Lower leg skin (tissue), 4 donors: ENCODE measurements at regions not wholly inside any gene's neighbourhood (a gene's known extent, or its start where the extent isn't known, plus 50 kb on each side); places are given as distances from the start of the nearest gene placed in this dataset.

Experiments used
- DNase-seq, 2 donors: peaks; one replicate each; pipeline ENCODE4 v3.0.0-alpha.2; 2019; ENCODE audit warnings: low spot score in 2 of 2
- H3K4me3 ChIP-seq: fragments of 200-600 bp; sonication (generic); 2 replicates; pipeline ENCODE4 v1.5.1; 2017; ENCODE audit warnings: mild to moderate bottlenecking, low read depth; ENCODE audit not compliant: poor library complexity, severe bottlenecking
- CTCF ChIP-seq, 3 donors: fragments of 450-650 bp; IDR thresholded peaks; one replicate each; pipeline ENCODE4 v1.5.1; 2016; ENCODE audit warnings: antibody characterized with exemption in 3 of 3, mild to moderate bottlenecking in 3 of 3, moderate library complexity in 2 of 3
- POLR2A ChIP-seq, 2 donors: fragments of 450-650 bp; IDR thresholded peaks; one replicate each; pipeline ENCODE4 v1.6.1; 2016 to 2017; ENCODE audit warnings: antibody characterized with exemption in 2 of 2, mild to moderate bottlenecking in 1 of 2, moderate library complexity in 1 of 2
- WGBS, 2 donors: methylation state at CpG; one replicate each; pipeline ENCODE4 v1.1.5; 2018; 5-methylcytosine and 5-hydroxymethylcytosine counted together
- intact Hi-C: fragments of 100-400 bp; cut with DNase I; formaldehyde crosslinking; loops from one replicate; pipeline ENCODE4 v1.15.0; 2023; ENCODE audit warnings: low total_unique reads

GRCh38 chr18:65260030-65260429 is 490.8 kb upstream of the CDH7 start:
- 41 to 44% methylated on average over 2 of the region's 2 CpGs for WGBS, 2 donors
- no peak overlapping the region for H3K4me3 ChIP-seq
- no peak for TF ChIP-seq CTCF (IDR thresholded peaks at IDR 0.05)
- intact Hi-C loops = no loop called here
- DNase-seq = no peak

- 93 to 96% methylated on average over 2 of the region's 2 CpGs for WGBS, 2 donors
- no peak overlapping the region for H3K4me3 ChIP-seq
- no peak for TF ChIP-seq POLR2A (IDR thresholded peaks at IDR 0.05)
- TF ChIP-seq CTCF (IDR thresholded peaks at IDR 0.05) = no peak
- no peak for DNase-seq
- intact Hi-C loops = loop anchor here (5.0 kb wide), 1 partner anchor 82 kb away; no protein-coding TSS in a partner anchor
These were observed 491.4 kb upstream of the CDH7 start for GRCh38 chr18:65259403-65259802.

- no peak for DNase-seq
- TF ChIP-seq POLR2A (IDR thresholded peaks at IDR 0.05) = no peak
- TF ChIP-seq CTCF (IDR thresholded peaks at IDR 0.05) = no peak
- no peak overlapping the region for H3K4me3 ChIP-seq
- intact Hi-C loops = loop anchor here (5.0 kb wide), 1 partner anchor 80 kb away; no protein-coding TSS in a partner anchor
- WGBS, 2 donors = 38% methylated on average over 1 of the region's 1 CpG
These were observed 493.7 kb upstream of the CDH7 start for GRCh38 chr18:65257149-65257548.

- intact Hi-C loops = loop anchor here (5.0 kb wide), 1 partner anchor 78 kb away; no protein-coding TSS in a partner anchor
- TF ChIP-seq POLR2A (IDR thresholded peaks at IDR 0.05) = no peak
- TF ChIP-seq CTCF (IDR thresholded peaks at IDR 0.05) = no peak
- WGBS, 2 donors = 82 to 87% methylated on average over 2 of the region's 2 CpGs
These were observed 495.4 kb upstream of the CDH7 start for GRCh38 chr18:65255417-65255816.

GRCh38 chr18:65239787-65240186 is 511.0 kb upstream of the CDH7 start:
- TF ChIP-seq CTCF (IDR thresholded peaks at IDR 0.05) = no peak
- TF ChIP-seq POLR2A (IDR thresholded peaks at IDR 0.05) = no peak
- DNase-seq = no peak
- WGBS, 2 donors = 91 to 98% methylated on average over 1 of the region's 1 CpG
- intact Hi-C loops = no loop called here
- no peak overlapping the region for H3K4me3 ChIP-seq

More at GRCh38 chr18:65255417-65255816, 495.4 kb upstream of the CDH7 start:
- no peak overlapping the region for H3K4me3 ChIP-seq
- DNase-seq = no peak

GRCh38 chr18:65235966-65236624 is 514.7 kb upstream of the CDH7 start:
- intact Hi-C loops = no loop called here
- no peak for DNase-seq
- H3K4me3 ChIP-seq = no peak overlapping the region
- 13 to 17% methylated on average over 7 of the region's 7 CpGs for WGBS, 2 donors
- TF ChIP-seq CTCF (IDR thresholded peaks at IDR 0.05) (no peak), POLR2A (IDR thresholded peaks at IDR 0.05) (no peak)
